ENCODE measurements at regions not wholly inside any gene's neighbourhood (a gene's known extent, or its start where the extent isn't known, plus 50 kb on each side); places are given as distances from the start of the nearest gene placed in this dataset.

- Mint-ChIP-seq H3K9me3 (ENCODE audit: unreplicated experiment) (no peaks in the 10 kb centered on the region), H3K4me1 (ENCODE audit: low read depth, unreplicated experiment) (no peaks in the 10 kb centered on the region), H3K27ac (ENCODE audit: unreplicated experiment) (no peak overlapping the region), H3K27me3 (ENCODE audit: unreplicated experiment) (no peaks in the 10 kb centered on the region), H3K4me3 (ENCODE audit: unreplicated experiment) (no peak overlapping the region), H3K36me3 (ENCODE audit: unreplicated experiment) (no peaks in the 10 kb centered on the region)
- DNase-seq: no peak
- no peak for TF ChIP-seq CTCF (IDR thresholded peaks at IDR 0.05; ENCODE audit: partially characterized antibody, unreplicated experiment)
These were observed 529.0 kb upstream of the NECTIN3 start for GRCh38 chr3:110542552-110543150.

GRCh38 chr3:110544730-110545129 lies 526.9 kb upstream of the NECTIN3 start:
- TF ChIP-seq CTCF (IDR thresholded peaks at IDR 0.05; ENCODE audit: partially characterized antibody, unreplicated experiment): no peak
- Mint-ChIP-seq H3K9me3 (ENCODE audit: unreplicated experiment) (no peaks in the 10 kb centered on the region), H3K4me3 (ENCODE audit: unreplicated experiment) (no peak overlapping the region), H3K27ac (ENCODE audit: unreplicated experiment) (no peak overlapping the region), H3K27me3 (ENCODE audit: unreplicated experiment) (no peaks in the 10 kb centered on the region), H3K4me1 (ENCODE audit: low read depth, unreplicated experiment) (no peaks in the 10 kb centered on the region), H3K36me3 (ENCODE audit: unreplicated experiment) (no peaks in the 10 kb centered on the region)
- DNase-seq: no peak

GRCh38 chr3:110550511-110550910 lies 521.1 kb upstream of the NECTIN3 start:
- Mint-ChIP-seq H3K4me3 (ENCODE audit: unreplicated experiment) (no peak overlapping the region), H3K27ac (ENCODE audit: unreplicated experiment) (no peak overlapping the region), H3K4me1 (ENCODE audit: low read depth, unreplicated experiment) (no peaks in the 10 kb centered on the region), H3K9me3 (ENCODE audit: unreplicated experiment) (no peaks in the 10 kb centered on the region), H3K36me3 (ENCODE audit: unreplicated experiment) (no peaks in the 10 kb centered on the region), H3K27me3 (ENCODE audit: unreplicated experiment) (no peaks in the 10 kb centered on the region)
- TF ChIP-seq CTCF (IDR thresholded peaks at IDR 0.05; ENCODE audit: partially characterized antibody, unreplicated experiment): no peak
- no peak for DNase-seq

- H3K27ac Mint-ChIP-seq (ENCODE audit: unreplicated experiment): no peak overlapping the region
- DNase-seq: no peak
- no peak for TF ChIP-seq CTCF (IDR thresholded peaks at IDR 0.05; ENCODE audit: partially characterized antibody, unreplicated experiment)
- no peak overlapping the region for H3K4me3 Mint-ChIP-seq (ENCODE audit: unreplicated experiment)
- no peaks in the 10 kb centered on the region for H3K27me3 Mint-ChIP-seq (ENCODE audit: unreplicated experiment)
- H3K36me3 Mint-ChIP-seq (ENCODE audit: unreplicated experiment): no peaks in the 10 kb centered on the region
- no peaks in the 10 kb centered on the region for H3K4me1 Mint-ChIP-seq (ENCODE audit: low read depth, unreplicated experiment)
- H3K9me3 Mint-ChIP-seq (ENCODE audit: unreplicated experiment): peaks cover 1% of the 10 kb centered on the region
These were observed 509.0 kb upstream of the NECTIN3 start for GRCh38 chr3:110562621-110563020.

- H3K9me3 Mint-ChIP-seq (ENCODE audit: unreplicated experiment): no peaks in the 10 kb centered on the region
These were observed 506.9 kb upstream of the NECTIN3 start for GRCh38 chr3:110564674-110565073.

More at GRCh38 chr3:110564674-110565073, 506.9 kb upstream of the NECTIN3 start:
- no peak for DNase-seq
- H3K4me1 Mint-ChIP-seq (ENCODE audit: low read depth, unreplicated experiment): no peaks in the 10 kb centered on the region
- TF ChIP-seq CTCF (IDR thresholded peaks at IDR 0.05; ENCODE audit: partially characterized antibody, unreplicated experiment): no peak
- no peaks in the 10 kb centered on the region for H3K36me3 Mint-ChIP-seq (ENCODE audit: unreplicated experiment)
- no peaks in the 10 kb centered on the region for H3K27me3 Mint-ChIP-seq (ENCODE audit: unreplicated experiment)
- no peak overlapping the region for H3K4me3 Mint-ChIP-seq (ENCODE audit: unreplicated experiment)
- no peak overlapping the region for H3K27ac Mint-ChIP-seq (ENCODE audit: unreplicated experiment)
